Ovary (tissue), 3 donors: ENCODE measurements at regions not wholly inside any gene's neighbourhood (a gene's known extent, or its start where the extent isn't known, plus 50 kb on each side); places are given as distances from the start of the nearest gene placed in this dataset.

ENCODE experiments used
- CTCF ChIP-seq, 3 donors: fragments of 450-650 bp in 2 of 3; fragments of 200-600 bp in 1 of 3; IDR thresholded peaks; one replicate each; pipeline versions ENCODE4 v1.5.1 to v1.8.0; 2016 to 2022; ENCODE audit warnings: antibody characterized with exemption in 3 of 3, mild to moderate bottlenecking in 1 of 3
- EP300 ChIP-seq: sonication (generic); formaldehyde crosslinking; IDR thresholded peaks from one replicate; pipeline ENCODE4 v1.6.1; 2017; ENCODE audit warnings: antibody characterized with exemption
- POLR2A ChIP-seq: fragments of 450-650 bp; IDR thresholded peaks from one replicate; pipeline ENCODE4 v1.6.1; 2017; ENCODE audit warnings: antibody characterized with exemption, mild to moderate bottlenecking, moderate library complexity
- donor health status: DM: no; HTN: no; CAD: no.

- TF ChIP-seq CTCF (IDR thresholded peaks at IDR 0.05) (no peak), POLR2A (no peak), EP300 (no peak)
These were observed 782.6 kb downstream of the DIPK2A start for GRCh38 chr3:144754076-144754783.
